Prostate gland (tissue), 2 donors: ENCODE measurements at regions not wholly inside any gene's neighbourhood (a gene's known extent, or its start where the extent isn't known, plus 50 kb on each side); places are given as distances from the start of the nearest gene placed in this dataset.

Experiments used
- DNase-seq: peaks from one replicate; pipeline ENCODE4 v3.0.0-alpha.2; 2019; ENCODE audit warnings: low spot score
- H3K27ac ChIP-seq, 2 donors: fragments of 200-600 bp; sonication (generic); 2 replicates each; pipeline ENCODE4 v1.5.1; 2017 to 2019
- H3K27me3 ChIP-seq: fragments of 200-600 bp; sonication (generic); replicated peaks from 2 replicates; pipeline ENCODE4 v1.5.1; 2019; ENCODE audit not compliant: insufficient read depth
- H3K36me3 ChIP-seq, 2 donors: fragments of 200-600 bp; sonication (generic); 1 replicate in 1 of 2; 2 replicates in 1 of 2; pipeline versions ENCODE4 v1.5.1 to v1.8.1; 2017 to 2019
- H3K4me1 ChIP-seq: fragments of 200-600 bp; sonication (generic); replicated peaks from 2 replicates; pipeline ENCODE4 v1.5.1; 2019
- H3K4me3 ChIP-seq, 2 donors: fragments of 200-600 bp; sonication (generic); 2 replicates each; pipeline ENCODE4 v1.5.1; 2017 to 2019
- H3K9me3 ChIP-seq: fragments of 200-600 bp; sonication (generic); 2 replicates; pipeline ENCODE4 v1.5.1; 2017
- CTCF ChIP-seq, 4 experiments: fragments of 200-600 bp in 2 of 4; fragments of 450-650 bp in 2 of 4; sonication (generic) in 2 of 4; IDR thresholded peaks; 1 replicate in 3 of 4; 2 replicates in 1 of 4; pipeline ENCODE4 v1.5.1; 2016 to 2019; ENCODE audit warnings: antibody characterized with exemption in 4 of 4, mild to moderate bottlenecking in 2 of 4, moderate library complexity in 2 of 4
- POLR2A ChIP-seq: fragments of 450-650 bp; IDR thresholded peaks from one replicate; pipeline ENCODE4 v1.6.1; 2016; ENCODE audit warnings: antibody characterized with exemption, mild to moderate bottlenecking
- POLR2AphosphoS5 ChIP-seq: sonication (generic); formaldehyde crosslinking; IDR thresholded peaks from one replicate; pipeline ENCODE4 v1.6.1; 2017; ENCODE audit warnings: antibody characterized with exemption
- WGBS: methylation state at CpG from one replicate; pipeline ENCODE4 v1.1.5; 2018; 5-methylcytosine and 5-hydroxymethylcytosine counted together
- intact Hi-C: fragments of 100-400 bp; cut with DNase I; formaldehyde crosslinking; loops from one replicate; pipeline ENCODE4 v1.14.2; 2022

GRCh38 chr2:15040429-15041084 lies 408.0 kb downstream of the LRATD1 start:
- WGBS: 58% methylated on average over 8 of the region's 8 CpGs
- Histone ChIP-seq H3K4me1 (no peaks in the 10 kb centered on the region), H3K36me3 (no peaks in the 10 kb centered on the region), H3K4me3 (no peak overlapping the region), H3K27ac (no peak overlapping the region), H3K27me3 (no peaks in the 10 kb centered on the region), H3K9me3 (no peaks in the 10 kb centered on the region)
- intact Hi-C loops: no loop called here
- DNase-seq: no peak
- TF ChIP-seq POLR2AphosphoS5: no peak
- no peak for TF ChIP-seq CTCF (IDR thresholded peaks at IDR 0.05)
- no peak for TF ChIP-seq POLR2A

- no peak overlapping the region for H3K4me3 ChIP-seq
- no peak for DNase-seq
- intact Hi-C loops: no loop called here
- no peaks in the 10 kb centered on the region for H3K4me1 ChIP-seq
- 55% methylated on average over 5 of the region's 5 CpGs for WGBS
- no peaks in the 10 kb centered on the region for H3K36me3 ChIP-seq
- TF ChIP-seq POLR2A: no peak
- no peaks in the 10 kb centered on the region for H3K27me3 ChIP-seq
- no peaks in the 10 kb centered on the region for H3K9me3 ChIP-seq
- H3K27ac ChIP-seq: no peak overlapping the region
Observed at GRCh38 chr2:15041429-15041837, 408.9 kb downstream of the LRATD1 start.

- intact Hi-C loops: no loop called here
- TF ChIP-seq POLR2AphosphoS5 (no peak), POLR2A (no peak), CTCF (IDR thresholded peaks at IDR 0.05) (no peak)
- no peaks in the 10 kb centered on the region for H3K27me3 ChIP-seq
- no peaks in the 10 kb centered on the region for H3K36me3 ChIP-seq
- H3K4me3 ChIP-seq: no peak overlapping the region
- no peak for DNase-seq
- H3K4me1 ChIP-seq: no peaks in the 10 kb centered on the region
- H3K27ac ChIP-seq: no peak overlapping the region
- H3K9me3 ChIP-seq: no peaks in the 10 kb centered on the region
- WGBS: 38% methylated on average over 6 of the region's 6 CpGs
Observed at GRCh38 chr2:15042801-15043217, 410.3 kb downstream of the LRATD1 start.

- H3K27ac ChIP-seq: no peak overlapping the region
Observed at GRCh38 chr2:15043336-15044058, 411.0 kb downstream of the LRATD1 start.

GRCh38 chr2:15045054-15045453 lies 412.5 kb downstream of the LRATD1 start:
- DNase-seq: no peak
- intact Hi-C loops: no loop called here
- Histone ChIP-seq H3K4me1 (no peaks in the 10 kb centered on the region), H3K27ac (no peak overlapping the region), H3K36me3 (no peaks in the 10 kb centered on the region), H3K4me3 (no peak overlapping the region), H3K27me3 (no peaks in the 10 kb centered on the region), H3K9me3 (no peaks in the 10 kb centered on the region)
- 94% methylated on average over 4 of the region's 4 CpGs for WGBS
- TF ChIP-seq CTCF (IDR thresholded peaks at IDR 0.05) (no peak), POLR2A (no peak), POLR2AphosphoS5 (no peak)

More at GRCh38 chr2:15043336-15044058, 411.0 kb downstream of the LRATD1 start:
- no peaks in the 10 kb centered on the region for H3K36me3 ChIP-seq
- H3K4me3 ChIP-seq: no peak overlapping the region
- TF ChIP-seq POLR2A: no peak
- no peak for TF ChIP-seq CTCF (IDR thresholded peaks at IDR 0.05)
- TF ChIP-seq POLR2AphosphoS5: no peak
- H3K27me3 ChIP-seq: no peaks in the 10 kb centered on the region
- H3K4me1 ChIP-seq: no peaks in the 10 kb centered on the region
- intact Hi-C loops: no loop called here
- H3K9me3 ChIP-seq: no peaks in the 10 kb centered on the region
- WGBS: 58% methylated on average over 4 of the region's 4 CpGs
- no peak for DNase-seq
